IPS-18c (cell line): ENCODE measurements at regions not wholly inside any gene's neighbourhood (a gene's known extent, or its start where the extent isn't known, plus 50 kb on each side); places are given as distances from the start of the nearest gene placed in this dataset.

ENCODE experiments used
- H3K4me3 ChIP-seq: 2 replicates; pipeline ENCODE4 v1.7.0; 2013; ENCODE audit warnings: low read depth, mild to moderate bottlenecking, low read length, moderate library complexity; ENCODE audit not compliant: insufficient read depth
- H3K9me3 ChIP-seq: one replicate; pipeline ENCODE4 v1.6.1; 2013; ENCODE audit warnings: mild to moderate bottlenecking, low read length, moderate library complexity; ENCODE audit not compliant: control insufficient read depth, insufficient read depth

DNA sequence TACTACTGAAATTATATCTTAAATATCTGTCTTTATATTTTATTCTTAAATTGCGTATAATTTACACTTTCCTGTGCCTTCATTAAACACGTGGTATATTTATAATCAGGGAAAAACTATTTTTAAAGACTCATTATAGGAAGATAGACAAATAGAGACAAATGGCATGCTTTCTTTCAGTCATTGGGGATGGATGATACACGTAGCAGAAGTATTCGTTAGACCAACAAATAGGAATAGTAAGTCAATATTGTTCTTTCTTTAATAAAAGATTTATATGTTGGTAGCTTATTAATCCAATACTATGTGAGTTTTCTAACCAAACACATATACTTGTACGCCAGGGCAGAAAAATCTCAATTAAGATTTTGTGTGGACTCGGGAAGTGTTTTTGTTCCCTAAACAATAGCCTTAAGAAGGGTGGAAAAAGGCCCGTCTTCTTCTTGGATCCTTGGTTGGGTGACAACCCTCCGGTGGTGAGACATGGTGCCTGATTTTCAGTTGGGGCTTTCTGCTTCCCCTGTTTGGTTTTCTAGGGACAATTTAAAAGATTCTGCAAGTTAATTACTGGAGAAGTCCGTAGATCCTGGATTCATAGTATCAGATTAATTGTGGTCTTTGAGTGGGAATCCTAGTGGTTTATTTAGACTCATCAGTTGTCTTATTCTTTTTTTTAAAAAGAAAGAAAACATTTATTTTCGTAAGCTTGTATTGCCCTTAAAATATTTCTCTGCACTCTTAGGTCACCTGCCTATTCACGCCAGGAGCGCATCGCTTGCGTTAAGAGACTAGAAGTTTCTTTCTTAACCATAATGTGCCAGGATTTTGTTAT, 83.5 kb upstream of the WNT7B start:
- Histone ChIP-seq H3K9me3 (no peaks in the 10 kb centered on the region), H3K4me3 (no peak overlapping the region)

DNA sequence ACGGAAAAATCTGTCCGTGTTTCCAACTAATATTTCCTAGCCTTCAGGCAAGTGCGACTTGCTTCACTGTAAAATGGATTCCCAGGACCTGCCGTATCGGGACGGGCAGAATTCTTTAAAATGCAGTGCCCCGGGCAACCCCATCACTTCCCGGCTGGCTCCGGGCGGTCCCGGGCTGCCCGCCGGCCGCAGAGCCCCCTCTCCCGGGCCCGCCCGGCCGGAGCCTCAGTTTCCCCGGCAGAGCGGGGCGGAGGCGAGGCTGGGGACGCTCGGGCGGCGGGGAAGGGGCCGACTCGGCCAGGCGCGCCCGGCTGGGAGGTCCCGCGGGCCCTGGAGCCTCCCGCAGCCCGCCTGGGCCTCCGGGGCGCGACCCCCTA, 84.2 kb upstream of the WNT7B start:
- H3K4me3 ChIP-seq, result no peak overlapping the region
- no peaks in the 10 kb centered on the region for H3K9me3 ChIP-seq

DNA sequence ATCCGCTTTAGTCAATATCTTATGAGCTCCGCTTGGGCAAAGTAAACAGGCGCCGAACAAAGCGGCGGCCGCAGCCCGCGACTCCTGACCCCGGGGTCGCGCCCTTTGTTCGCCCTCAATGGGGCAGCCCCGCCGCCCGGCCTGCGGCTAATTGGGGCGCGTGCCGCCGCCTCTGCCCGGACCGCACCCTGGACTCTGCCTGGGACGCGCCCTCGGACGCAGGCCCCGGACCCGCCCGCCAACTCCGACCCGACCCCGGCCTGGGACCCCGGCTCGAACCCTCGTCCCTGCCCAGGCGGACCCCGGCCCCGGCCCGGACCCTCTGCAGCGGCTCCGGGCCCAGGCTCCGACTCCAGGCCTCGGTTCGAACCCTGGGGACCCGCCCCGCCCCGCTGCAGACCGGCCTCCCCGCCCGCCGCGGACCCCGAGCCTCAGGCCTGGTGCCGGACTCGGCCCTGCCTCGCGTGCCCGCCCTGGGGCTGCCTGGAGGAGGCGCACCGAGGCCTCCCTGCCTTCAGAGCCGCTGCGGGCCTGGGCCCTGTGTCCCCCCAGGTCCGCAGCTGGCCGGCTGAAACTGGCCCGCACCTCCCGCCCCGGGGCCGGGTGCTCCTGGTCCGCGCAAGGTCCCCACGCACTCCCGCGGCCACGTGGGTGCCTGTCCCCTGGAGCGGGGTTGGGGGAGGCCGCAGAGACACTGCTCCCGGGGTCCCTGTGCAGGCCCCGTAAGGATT, 84.7 kb upstream of the WNT7B start:
- Histone ChIP-seq H3K9me3 (no peaks in the 10 kb centered on the region), H3K4me3 (no peak overlapping the region)

DNA sequence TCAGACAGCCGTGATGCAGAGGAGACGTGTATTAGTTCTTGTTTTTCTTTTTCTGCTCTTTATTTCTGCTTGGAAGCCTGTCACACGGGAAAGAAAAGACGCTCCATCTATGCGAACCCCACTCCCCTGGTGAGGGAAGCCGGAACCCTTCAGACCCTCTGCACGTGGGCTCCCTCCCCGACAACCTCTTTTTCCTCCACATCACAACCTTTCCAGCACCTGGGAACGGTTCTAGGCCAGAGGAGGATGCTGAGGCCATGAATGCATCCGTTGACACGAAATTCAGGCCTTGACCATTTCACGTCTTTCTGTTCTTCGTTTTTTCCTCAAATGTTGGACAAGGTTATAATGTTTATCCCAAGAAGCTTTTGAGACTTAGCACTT, 85.3 kb upstream of the WNT7B start:
- Histone ChIP-seq H3K4me3 (no peak overlapping the region), H3K9me3 (no peaks in the 10 kb centered on the region)

DNA sequence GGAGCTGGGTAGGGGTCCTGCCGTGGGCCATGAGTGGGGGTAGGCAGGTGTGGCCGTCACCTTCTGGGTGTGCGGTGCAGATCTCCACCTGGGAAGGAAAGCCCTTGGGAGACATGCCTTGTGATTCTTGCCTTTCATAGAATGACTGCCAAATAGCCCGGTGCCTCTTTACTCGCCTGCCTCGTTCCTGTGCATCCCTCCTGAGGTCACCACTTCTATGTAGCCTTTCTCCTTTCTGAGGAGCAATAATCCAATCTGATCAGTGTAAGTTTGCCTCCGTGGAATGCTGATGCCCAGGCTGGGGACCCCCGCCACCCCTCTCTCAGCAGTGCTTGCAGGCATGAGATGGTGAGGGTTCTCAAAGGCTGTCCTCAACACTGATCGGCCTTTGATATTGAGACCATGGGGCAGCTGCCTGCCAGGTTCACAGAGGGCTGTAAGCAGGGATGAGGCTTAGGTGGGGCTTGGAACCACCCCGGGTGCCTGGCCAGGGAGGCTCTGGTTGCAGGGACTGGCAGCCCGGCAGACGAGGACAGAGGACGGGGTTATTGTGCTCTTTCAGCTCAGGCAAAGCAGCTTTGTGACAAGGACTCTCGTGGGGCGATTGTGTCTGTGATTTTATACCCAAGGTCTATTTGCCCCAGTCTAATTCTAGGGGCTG, 86.1 kb upstream of the WNT7B start:
- Histone ChIP-seq H3K9me3 (no peaks in the 10 kb centered on the region), H3K4me3 (no peak overlapping the region)

DNA sequence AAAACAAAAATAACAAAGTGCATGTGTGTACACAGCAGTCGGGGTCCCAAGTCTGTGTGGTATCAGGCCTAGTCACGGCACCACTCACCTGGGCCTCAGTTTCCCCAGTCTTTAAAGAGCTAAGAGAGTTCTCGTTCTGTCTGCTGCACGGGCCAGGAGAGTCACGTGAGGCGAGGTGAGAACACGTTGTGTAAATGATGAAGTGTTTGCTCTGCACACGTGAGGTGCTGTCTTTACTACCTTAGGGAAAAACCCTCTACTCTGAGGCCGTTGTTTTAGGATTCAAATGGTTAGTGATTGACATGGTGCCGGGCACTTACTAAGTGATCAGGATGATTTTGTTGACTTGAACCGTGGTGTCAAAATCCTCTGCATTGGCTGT, 86.5 kb upstream of the PPARA start:
- Histone ChIP-seq H3K9me3 (no peaks in the 10 kb centered on the region), H3K4me3 (no peak overlapping the region)

DNA sequence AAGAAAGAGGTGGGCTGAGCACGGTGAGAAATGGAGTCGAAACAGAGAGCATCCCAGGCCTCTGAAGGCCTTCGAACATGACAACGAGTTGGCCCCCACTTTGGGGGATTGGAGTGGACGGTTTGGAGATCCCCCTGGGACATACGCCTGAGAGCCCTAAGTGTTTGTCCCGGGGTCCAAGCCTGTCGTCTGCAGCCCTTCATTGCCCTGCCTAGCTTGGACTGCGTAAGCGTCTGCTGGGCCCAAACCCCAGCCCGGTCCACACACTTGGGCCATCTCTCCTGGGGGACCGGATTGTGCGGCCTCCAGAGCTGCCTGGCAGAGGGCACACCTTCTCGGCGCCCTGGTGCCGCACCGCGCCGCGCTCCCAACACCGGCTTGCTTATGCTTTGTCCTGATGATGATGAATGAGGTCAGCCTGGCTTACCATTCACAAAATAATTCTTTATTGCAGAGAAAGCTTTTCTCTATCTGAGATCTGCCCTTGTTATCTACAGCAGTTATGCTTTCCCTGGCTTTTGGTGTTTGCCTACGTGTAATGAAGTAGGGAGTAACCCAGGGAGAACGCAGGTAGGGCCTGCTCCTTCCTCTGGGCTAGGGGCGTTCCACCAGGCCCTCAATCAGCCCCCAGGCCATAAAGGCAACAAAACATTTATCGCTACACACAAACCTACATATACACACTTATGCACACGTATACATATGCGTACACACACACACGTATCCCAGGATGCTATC, 85.9 kb upstream of the PPARA start:
- Histone ChIP-seq H3K4me3 (no peak overlapping the region), H3K9me3 (peaks cover 2% of the 10 kb centered on the region)

DNA sequence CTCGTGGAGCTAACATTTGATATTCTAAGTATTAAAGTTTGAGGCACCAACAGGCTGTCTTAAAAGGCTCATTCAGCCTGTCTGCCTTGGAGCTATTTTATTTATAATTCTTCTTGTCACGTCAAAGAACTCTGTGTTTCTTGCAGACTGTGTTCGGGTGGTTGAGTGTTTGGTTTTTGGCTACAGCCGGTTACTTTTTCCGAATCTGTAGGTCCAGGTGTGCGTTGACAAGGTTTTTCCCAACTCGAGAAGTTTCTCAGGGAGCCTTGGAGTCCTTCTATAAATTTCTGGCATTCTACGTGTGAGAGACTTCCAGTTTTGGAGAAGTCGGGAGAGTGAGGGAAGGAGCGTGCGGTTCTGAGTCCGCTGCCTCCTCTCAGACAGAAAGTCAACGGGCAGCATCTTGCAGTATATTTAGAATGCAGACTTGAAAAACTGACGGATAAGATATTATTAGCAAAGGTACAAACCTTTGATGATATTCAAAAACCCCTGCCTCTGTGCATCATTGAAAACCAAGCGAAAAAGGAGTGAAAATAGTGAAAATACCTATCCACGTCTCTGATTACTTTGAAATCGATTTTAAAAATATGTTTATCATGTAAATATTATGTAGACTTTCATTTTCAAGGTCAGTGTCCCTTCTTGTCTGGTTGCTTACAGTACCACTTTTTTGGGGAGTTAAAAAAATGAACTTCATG, 85.2 kb upstream of the PPARA start:
- Histone ChIP-seq H3K4me3 (no peak overlapping the region), H3K9me3 (peaks cover 2% of the 10 kb centered on the region)

DNA sequence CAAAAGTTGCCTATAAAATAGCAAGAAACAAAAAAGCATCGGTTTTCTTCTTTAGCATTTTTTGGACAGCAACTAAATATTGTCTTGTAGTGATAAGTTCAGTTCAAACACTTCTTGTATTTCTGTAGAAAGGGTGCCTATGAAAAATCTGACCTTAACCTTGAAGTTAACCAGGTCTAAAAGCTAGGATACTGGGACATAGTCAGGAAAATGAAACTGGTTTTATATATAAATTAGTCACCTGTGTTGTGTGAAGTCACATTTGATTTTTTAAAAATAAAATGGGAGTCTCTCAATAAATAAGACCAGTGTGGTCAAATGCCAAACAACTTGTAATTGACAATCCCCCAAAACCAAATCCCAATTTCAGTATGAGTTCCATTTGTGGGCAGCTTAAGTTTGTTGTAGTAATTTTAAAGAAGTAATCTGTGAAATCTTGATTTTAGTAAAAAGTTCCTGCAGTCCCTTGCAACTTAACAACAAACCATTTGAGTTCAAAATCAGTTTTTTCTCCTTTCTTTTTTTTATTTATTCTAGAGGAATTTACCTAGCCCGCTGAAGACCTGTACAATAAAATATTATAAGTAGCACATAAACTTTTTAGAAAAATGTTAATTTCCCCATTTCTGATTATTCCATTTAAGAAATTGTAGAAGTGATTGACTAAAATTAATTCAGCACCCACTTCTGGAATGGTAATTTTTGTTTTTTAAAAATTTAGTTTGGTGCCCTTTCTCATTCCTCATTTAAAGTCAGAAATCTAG, 84.5 kb upstream of the PPARA start:
- H3K4me3 ChIP-seq, result no peak overlapping the region

DNA sequence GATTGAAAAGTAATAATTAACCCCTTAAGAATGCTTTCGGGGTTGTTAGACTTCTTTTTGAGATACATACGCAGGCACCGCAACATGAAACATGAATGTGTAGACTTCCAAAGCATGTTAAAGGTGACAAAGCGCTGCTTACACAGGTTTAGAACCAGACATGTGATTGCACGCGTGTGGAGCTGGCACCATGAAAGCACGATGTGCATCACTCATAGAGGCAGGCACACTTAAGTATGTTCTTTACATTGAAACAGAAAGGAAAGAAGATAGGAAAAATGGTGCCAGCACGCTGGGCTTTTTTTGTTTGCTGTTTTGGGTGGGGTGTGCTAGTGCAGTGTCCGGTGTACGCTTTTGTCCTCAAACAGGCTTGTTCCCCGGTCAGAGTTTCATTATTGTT, 83.6 kb upstream of the PPARA start:
- H3K4me3 ChIP-seq, result no peak overlapping the region

More for the DNA sequence above, 84.5 kb upstream of the PPARA start:
- peaks cover 2% of the 10 kb centered on the region for H3K9me3 ChIP-seq

DNA sequence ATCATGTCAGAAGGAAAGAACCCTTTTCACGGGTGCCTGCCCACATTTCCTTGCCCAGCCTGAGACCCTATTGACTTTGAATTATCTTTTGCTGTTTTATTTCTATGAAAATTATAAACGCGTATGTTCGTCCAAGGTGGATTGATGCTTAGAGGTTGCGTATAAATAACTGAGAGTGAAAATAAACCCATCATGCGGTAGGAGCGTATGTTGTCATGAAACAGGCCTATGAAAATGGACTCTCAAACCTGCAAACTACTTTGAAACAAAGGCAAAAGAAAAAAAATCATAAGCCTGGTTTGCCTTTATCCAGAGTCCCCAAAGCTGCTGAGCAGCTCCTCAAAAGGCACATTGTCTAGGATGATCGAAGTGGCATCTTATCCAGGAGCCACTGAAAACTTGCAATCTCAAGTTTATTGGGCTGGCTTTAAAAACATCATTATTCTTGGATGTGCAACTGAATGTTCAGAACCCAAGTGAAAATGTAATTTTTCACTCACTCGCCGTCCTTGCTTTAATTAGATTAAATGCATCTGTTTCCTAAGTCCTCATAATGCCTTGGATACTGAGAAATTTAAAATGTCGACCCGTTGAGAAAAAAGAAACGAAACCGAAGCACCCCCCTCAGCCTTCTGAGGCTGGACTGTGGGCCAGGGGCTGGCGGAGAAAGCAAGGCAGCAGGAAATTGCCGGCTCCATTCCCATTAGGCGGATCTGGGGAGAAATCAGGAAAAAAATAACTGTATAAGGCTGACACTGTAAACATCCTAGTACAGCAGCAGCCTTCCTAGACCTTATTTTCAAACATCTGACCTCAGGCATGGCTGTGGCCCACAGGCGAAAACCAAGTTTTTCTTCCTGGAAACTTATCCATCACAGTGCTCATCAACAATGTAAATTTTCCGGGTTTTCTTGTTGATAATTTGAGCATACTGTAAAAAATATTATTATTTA, 82.9 kb upstream of the PPARA start:
- peaks cover 4% of the 10 kb centered on the region for H3K9me3 ChIP-seq
- no peak overlapping the region for H3K4me3 ChIP-seq

More for the DNA sequence above, 83.6 kb upstream of the PPARA start:
- H3K9me3 ChIP-seq, result peaks cover 2% of the 10 kb centered on the region

DNA sequence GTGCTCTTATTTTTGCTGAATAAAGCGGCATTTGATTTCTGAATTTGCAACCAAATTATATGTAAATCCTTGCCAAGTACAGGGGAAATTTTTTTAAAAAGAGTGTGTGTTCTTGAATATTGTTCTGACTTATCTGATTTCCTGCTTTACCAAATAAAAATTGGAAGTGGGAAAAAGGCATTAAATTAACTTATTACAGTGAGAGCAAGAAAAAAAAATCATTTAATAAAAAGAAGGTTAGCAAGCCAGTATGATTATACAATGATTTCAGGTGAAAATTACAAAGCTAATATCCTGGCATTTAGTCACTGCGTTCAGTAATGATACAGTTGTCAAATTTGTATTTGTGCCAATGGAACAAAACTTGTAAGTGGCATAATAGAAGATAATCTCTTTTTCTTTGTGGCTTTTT, 82.1 kb upstream of the PPARA start:
- Histone ChIP-seq H3K9me3 (peaks cover 5% of the 10 kb centered on the region), H3K4me3 (no peak overlapping the region)

DNA sequence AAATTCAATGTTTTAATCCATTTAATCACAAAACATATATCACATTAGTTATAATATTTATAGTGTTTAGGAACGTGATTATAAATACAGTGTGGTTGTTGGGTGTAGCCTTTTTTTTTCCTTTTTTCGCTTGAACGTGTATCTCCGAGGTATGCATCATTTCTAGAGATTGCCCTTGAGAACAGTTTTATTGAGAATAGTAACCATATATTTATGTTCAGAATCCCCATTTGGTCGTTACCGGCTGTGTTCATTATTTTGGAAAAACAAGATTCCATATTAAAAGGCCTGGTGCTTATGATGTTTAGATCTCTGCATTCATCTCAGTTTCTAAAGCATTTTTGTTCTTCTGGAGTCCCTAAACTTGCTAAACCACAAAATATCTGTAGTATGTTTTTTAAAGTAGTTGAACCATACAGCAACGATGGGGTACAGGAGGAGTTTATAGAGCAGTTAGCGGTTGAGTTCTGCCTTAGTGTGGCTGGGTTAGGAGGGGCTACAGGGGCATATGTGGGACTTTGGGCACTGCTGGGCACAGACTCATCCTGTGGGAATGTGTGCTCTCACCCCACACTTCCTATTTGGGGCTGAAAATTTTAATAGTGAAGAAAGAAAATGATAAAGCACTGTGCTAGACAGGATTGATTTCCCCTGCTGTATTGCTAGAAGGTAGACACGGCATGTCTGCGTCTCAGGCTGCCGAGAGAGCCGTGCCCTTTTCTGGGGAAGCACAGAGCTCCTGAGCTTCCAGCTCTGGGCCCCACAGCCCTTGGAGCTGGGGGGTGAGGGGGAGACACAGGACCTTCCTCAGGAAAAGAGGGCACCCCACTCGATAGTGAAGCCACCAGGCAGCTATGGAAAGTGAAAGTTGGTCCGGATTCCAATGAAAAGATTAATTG, 81.5 kb upstream of the PPARA start:
- Histone ChIP-seq H3K4me3 (no peak overlapping the region), H3K9me3 (peaks cover 5% of the 10 kb centered on the region)

DNA sequence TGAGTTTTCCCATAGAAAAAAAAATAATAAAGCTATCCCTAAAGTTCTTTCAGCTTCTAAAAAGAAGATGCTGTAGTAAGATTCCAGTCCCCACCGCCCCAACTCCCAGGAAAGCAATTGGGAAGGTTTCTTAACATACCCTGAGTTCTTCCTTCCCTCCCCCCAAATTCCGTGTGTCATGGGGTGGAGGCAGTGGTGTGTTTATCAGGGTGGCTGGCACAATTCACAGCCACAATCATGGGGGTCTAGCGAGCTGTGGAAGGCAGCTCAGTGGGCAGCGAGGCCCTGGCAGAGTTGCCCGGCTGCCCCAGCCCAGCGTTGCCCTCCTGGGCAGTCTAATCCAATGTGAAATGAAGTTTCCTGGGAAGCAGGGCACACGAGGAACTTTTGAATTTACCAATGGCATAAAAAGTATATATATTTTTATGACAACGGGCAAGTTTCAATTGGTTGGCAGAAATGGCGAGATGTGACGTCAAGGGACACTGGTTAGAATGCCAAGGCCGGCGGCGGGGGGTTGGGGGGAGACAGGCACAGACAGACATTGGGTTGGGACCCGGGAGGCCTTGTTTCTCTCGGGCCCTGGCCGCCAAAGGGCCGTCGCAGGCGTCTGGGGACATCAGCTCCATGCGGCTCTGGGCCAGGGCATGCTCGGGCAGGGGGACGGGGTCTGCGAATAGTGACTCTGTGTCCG, 80.7 kb upstream of the PPARA start:
- H3K4me3 ChIP-seq, result peak overlapping the region; percentile 73; the same call in 1 of the 2 replicates
- peaks cover 5% of the 10 kb centered on the region for H3K9me3 ChIP-seq
